ENCODE measurements at regions not wholly inside any gene's neighbourhood (a gene's known extent, or its start where the extent isn't known, plus 50 kb on each side); places are given as distances from the start of the nearest gene placed in this dataset.

DNA sequence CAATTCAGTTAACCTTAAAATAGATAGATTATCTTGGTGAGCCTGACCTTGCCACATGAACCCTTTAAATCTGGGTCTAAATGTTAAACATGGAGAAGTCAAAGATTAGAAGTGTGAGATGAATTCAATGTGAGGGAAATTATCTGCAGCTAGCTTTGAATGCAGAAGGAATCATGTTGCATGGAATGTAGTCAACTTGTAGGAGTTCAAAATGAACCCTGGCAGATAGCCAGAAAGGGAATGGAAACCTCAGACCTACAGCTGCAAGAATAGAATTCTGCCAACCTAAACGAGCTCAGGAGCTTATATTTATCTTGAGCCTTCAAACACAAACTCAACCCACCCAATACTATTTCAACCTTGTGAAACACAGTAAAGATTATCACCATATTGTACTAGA lies 632.5 kb downstream of the KCTD8 start:
- TF ChIP-seq, protein P1, sequence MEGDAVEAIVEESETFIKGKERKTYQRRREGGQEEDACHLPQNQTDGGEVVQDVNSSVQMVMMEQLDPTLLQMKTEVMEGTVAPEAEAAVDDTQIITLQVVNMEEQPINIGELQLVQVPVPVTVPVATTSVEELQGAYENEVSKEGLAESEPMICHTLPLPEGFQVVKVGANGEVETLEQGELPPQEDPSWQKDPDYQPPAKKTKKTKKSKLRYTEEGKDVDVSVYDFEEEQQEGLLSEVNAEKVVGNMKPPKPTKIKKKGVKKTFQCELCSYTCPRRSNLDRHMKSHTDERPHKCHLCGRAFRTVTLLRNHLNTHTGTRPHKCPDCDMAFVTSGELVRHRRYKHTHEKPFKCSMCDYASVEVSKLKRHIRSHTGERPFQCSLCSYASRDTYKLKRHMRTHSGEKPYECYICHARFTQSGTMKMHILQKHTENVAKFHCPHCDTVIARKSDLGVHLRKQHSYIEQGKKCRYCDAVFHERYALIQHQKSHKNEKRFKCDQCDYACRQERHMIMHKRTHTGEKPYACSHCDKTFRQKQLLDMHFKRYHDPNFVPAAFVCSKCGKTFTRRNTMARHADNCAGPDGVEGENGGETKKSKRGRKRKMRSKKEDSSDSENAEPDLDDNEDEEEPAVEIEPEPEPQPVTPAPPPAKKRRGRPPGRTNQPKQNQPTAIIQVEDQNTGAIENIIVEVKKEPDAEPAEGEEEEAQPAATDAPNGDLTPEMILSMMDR (IDR thresholded peaks at IDR 0.05), result no peak
- no peak for TF ChIP-seq POLR2A (IDR thresholded peaks at IDR 0.05)
